IMR-90 (cell line): ENCODE measurements at regions not wholly inside any gene's neighbourhood (a gene's known extent, or its start where the extent isn't known, plus 50 kb on each side); places are given as distances from the start of the nearest gene placed in this dataset.

Experiments
- ATAC-seq: fragments of 200-7000 bp; cut with Tn5 transposase; 2 replicates; pipeline ENCODE4 v1.9.1; 2020; ENCODE audit warnings: low read depth, mild to moderate bottlenecking, moderate library complexity
- BruUV-seq: library from RNA; stranded (reverse); fragments of 400-500 nt; replicated peaks from 2 replicates; lab custom pipeline; 2021; lab: Mats Ljungman, UMichigan
- CTCF ChIA-PET: fragments of 300-600 bp; formaldehyde crosslinking; extraction: SDS; loops from one replicate; lab custom pipeline; 2021; ENCODE audit warnings: antibody characterized with exemption; lab: Yijun Ruan, JAX
- POLR2A ChIA-PET: fragments of 300-600 bp; sonication (Branson Sonifier 250); formaldehyde crosslinking; loops from one replicate; lab custom pipeline; 2022; ENCODE audit warnings: antibody characterized with exemption; ENCODE audit not compliant: unreplicated experiment; lab: Charles Lee
- DNase-seq: peaks from one replicate; pipeline ENCODE4 v3.0.0; 2013
- H2AFZ ChIP-seq: replicated peaks from 2 replicates; pipeline ENCODE3; 2013; ENCODE audit warnings: low read length, mild to moderate bottlenecking; ENCODE audit not compliant: poor library complexity
- H2AK5ac ChIP-seq: 2 replicates; pipeline ENCODE4 v1.6.1; 2013; ENCODE audit warnings: low read depth, low read length, inconsistent platforms
- H2AK9ac ChIP-seq: replicated peaks from 2 replicates; pipeline ENCODE3; 2013; ENCODE audit warnings: mild to moderate bottlenecking, low read depth, low read length, moderate library complexity; ENCODE audit not compliant: poor library complexity
- H2BK120ac ChIP-seq: 2 replicates; pipeline ENCODE4 v1.6.1; 2013; ENCODE audit warnings: low read depth, low read length, inconsistent platforms
- H2BK15ac ChIP-seq: 3 replicates; pipeline ENCODE4 v1.6.1; 2013; ENCODE audit warnings: low read depth, low read length, inconsistent platforms
- H2BK20ac ChIP-seq: 2 replicates; pipeline ENCODE4 v1.6.1; 2013; ENCODE audit warnings: low read depth, mild to moderate bottlenecking, inconsistent platforms, low read length, moderate library complexity
- H2BK5ac ChIP-seq: 2 replicates; pipeline ENCODE4 v1.6.1; 2013; ENCODE audit warnings: mild to moderate bottlenecking, low read depth, low read length, inconsistent platforms; ENCODE audit not compliant: poor library complexity, severe bottlenecking
- H3K14ac ChIP-seq: replicated peaks from 2 replicates; pipeline ENCODE4 v1.6.1; 2013; ENCODE audit warnings: low read depth, low read length, inconsistent platforms
- H3K18ac ChIP-seq: 2 replicates; pipeline ENCODE4 v1.6.1; 2013; ENCODE audit warnings: low read depth, low read length, control low read depth
- H3K23ac ChIP-seq: 2 replicates; pipeline ENCODE4 v1.6.1; 2013; ENCODE audit warnings: low read depth, low read length, inconsistent platforms
- H3K27ac ChIP-seq: 2 replicates; pipeline ENCODE4 v1.5.1; 2013; ENCODE audit warnings: mild to moderate bottlenecking, control low read depth, low read length; ENCODE audit not compliant: insufficient read depth
- H3K27me3 ChIP-seq: 2 replicates; pipeline ENCODE4 v1.6.1; 2013; ENCODE audit warnings: low read length; ENCODE audit not compliant: control insufficient read depth, insufficient read depth
- H3K36me3 ChIP-seq: 2 replicates; pipeline ENCODE4 v1.6.1; 2013; ENCODE audit warnings: low read length, mixed read lengths; ENCODE audit not compliant: control insufficient read depth, insufficient read depth
- H3K4ac ChIP-seq: 2 replicates; pipeline ENCODE4 v1.6.1; 2013; ENCODE audit warnings: low read depth, low read length, inconsistent platforms
- H3K4me1 ChIP-seq: 2 replicates; pipeline ENCODE4 v1.6.1; 2013; ENCODE audit warnings: low read length, mixed read lengths; ENCODE audit not compliant: control insufficient read depth, insufficient read depth
- H3K4me2 ChIP-seq: 2 replicates; pipeline ENCODE4 v1.6.1; 2013; ENCODE audit warnings: low read depth, mild to moderate bottlenecking, control low read depth, low read length, moderate library complexity
- H3K4me3 ChIP-seq: 2 replicates; pipeline ENCODE4 v1.5.1; 2013; ENCODE audit warnings: low read depth, mild to moderate bottlenecking, control low read depth, low read length, moderate library complexity; ENCODE audit not compliant: insufficient read depth
- H3K56ac ChIP-seq: 2 replicates; pipeline ENCODE4 v1.6.1; 2013; ENCODE audit warnings: low read length, inconsistent platforms; ENCODE audit not compliant: insufficient read depth; ENCODE audit errors: extremely low read depth
- H3K79me1 ChIP-seq, 2 experiments: 2 replicates each; pipeline ENCODE4 v1.6.1; 2013; ENCODE audit warnings: low read length in 2 of 2, inconsistent platforms in 1 of 2, low read depth in 1 of 2
- H3K9ac ChIP-seq: 2 replicates; pipeline ENCODE4 v1.6.1; 2013; ENCODE audit warnings: low read depth, low read length, control low read depth
- H3K9me1 ChIP-seq: 2 replicates; pipeline ENCODE4 v1.6.1; 2013; ENCODE audit warnings: low read length, inconsistent platforms; ENCODE audit not compliant: insufficient read depth
- H3K9me3 ChIP-seq: 2 replicates; pipeline ENCODE4 v1.6.1; 2013; ENCODE audit warnings: low read length; ENCODE audit not compliant: control insufficient read depth, insufficient read depth
- H4K20me1 ChIP-seq: 2 replicates; pipeline ENCODE4 v1.6.1; 2013; ENCODE audit warnings: low read length, inconsistent platforms; ENCODE audit not compliant: insufficient read depth
- H4K5ac ChIP-seq: 2 replicates; pipeline ENCODE4 v1.6.1; 2013; ENCODE audit warnings: mild to moderate bottlenecking, low read depth, low read length, control low read depth
- H4K8ac ChIP-seq, 2 experiments: 2 replicates each; pipeline ENCODE4 v1.6.1; 2013; ENCODE audit warnings: low read depth in 2 of 2, low read length in 2 of 2, control low read depth in 1 of 2, inconsistent platforms in 1 of 2
- H4K91ac ChIP-seq: 2 replicates; pipeline ENCODE4 v1.6.1; 2013; ENCODE audit warnings: low read depth, low read length, inconsistent platforms; ENCODE audit not compliant: insufficient read depth
- BHLHE40 ChIP-seq: fragments of 150-350 bp; IDR thresholded peaks from 2 replicates; pipeline ENCODE4 v1.6.1; 2016; ENCODE audit warnings: mild to moderate bottlenecking, low read depth, low read length
- CEBPB ChIP-seq: IDR thresholded peaks from 2 replicates; pipeline ENCODE4 v1.6.1; 2012; ENCODE audit warnings: low read depth, low read length, improper control_type of control experiment
- CHD1 ChIP-seq: IDR thresholded peaks from 2 replicates; pipeline ENCODE4 v1.6.1; 2012; ENCODE audit warnings: low read depth, low read length, improper control_type of control experiment
- CTCF ChIP-seq: conservative IDR thresholded peaks from 2 replicates; pipeline ENCODE4 v1.5.1; 2012; ENCODE audit warnings: mild to moderate bottlenecking, low read depth, low read length, improper control_type of control experiment
- ELK1 ChIP-seq: fragments of 150-350 bp; IDR thresholded peaks from 2 replicates; pipeline ENCODE4 v1.6.1; 2016; ENCODE audit warnings: low read depth, mild to moderate bottlenecking, low read length, moderate library complexity, borderline replicate concordance
- FOS ChIP-seq: fragments of 150-350 bp; IDR thresholded peaks from 2 replicates; pipeline ENCODE4 v1.6.1; 2016; ENCODE audit warnings: low read depth, low read length
- MAFK ChIP-seq: IDR thresholded peaks from 2 replicates; pipeline ENCODE4 v1.6.1; 2012; ENCODE audit warnings: low read depth, low read length, improper control_type of control experiment
- MAZ ChIP-seq: IDR thresholded peaks from 2 replicates; pipeline ENCODE4 v1.6.1; 2012; ENCODE audit warnings: low read depth, mild to moderate bottlenecking, low read length, improper control_type of control experiment, moderate library complexity, borderline replicate concordance
- MXI1 ChIP-seq: IDR thresholded peaks from 2 replicates; pipeline ENCODE4 v1.6.1; 2012; ENCODE audit warnings: low read depth, mild to moderate bottlenecking, low read length, moderate library complexity, borderline replicate concordance
- NFE2L2 ChIP-seq: fragments of 150-350 bp; IDR thresholded peaks from 2 replicates; pipeline ENCODE4 v1.6.1; 2016; ENCODE audit warnings: low read depth, mild to moderate bottlenecking, low read length
- POLR2A ChIP-seq: IDR thresholded peaks from 2 replicates; pipeline ENCODE4 v1.6.1; 2012; ENCODE audit warnings: mild to moderate bottlenecking, low read depth, low read length
- RAD21 ChIP-seq: IDR thresholded peaks from 2 replicates; pipeline ENCODE4 v1.6.1; 2012; ENCODE audit warnings: low read length, improper control_type of control experiment
- RCOR1 ChIP-seq: IDR thresholded peaks from 2 replicates; pipeline ENCODE4 v1.6.1; 2012; ENCODE audit warnings: mild to moderate bottlenecking, low read length, improper control_type of control experiment; ENCODE audit not compliant: insufficient replicate concordance
- RFX5 ChIP-seq: IDR thresholded peaks from 2 replicates; pipeline ENCODE4 v1.8.0; 2012; ENCODE audit warnings: low read depth, mild to moderate bottlenecking, low read length, moderate library complexity
- SMC3 ChIP-seq: fragments of 150-350 bp; IDR thresholded peaks from 2 replicates; pipeline ENCODE4 v1.6.1; 2016; ENCODE audit warnings: low read depth, mild to moderate bottlenecking, antibody characterized with exemption, low read length, moderate library complexity
- USF2 ChIP-seq: fragments of 150-350 bp; IDR thresholded peaks from 2 replicates; pipeline ENCODE4 v1.6.1; 2017; ENCODE audit warnings: mild to moderate bottlenecking, antibody characterized with exemption, low read length, low read depth
- WGBS, 2 experiments: methylation state at CpG; one replicate each; pipeline versions ENCODE4 v1.1.5 to v1.1.7; 2013; ENCODE audit warnings: missing lambda C conversion rate in 2 of 2; ENCODE audit not compliant: insufficient read length in 1 of 2; ENCODE audit errors: extremely low coverage in 2 of 2; 5-methylcytosine and 5-hydroxymethylcytosine counted together
- dilution Hi-C: fragments of 300-500 bp; cut with HindIII; formaldehyde crosslinking; loops from one replicate; pipeline ENCODE4 v1.14.3; 2018; ENCODE audit warnings: low sequenced_read_pairs; ENCODE audit not compliant: unreplicated experiment
- in situ Hi-C: fragments of 300-500 bp; cut with MboI; formaldehyde crosslinking; loops from 3 replicates; pipeline ENCODE4 v1.14.3; 2019; ENCODE audit warnings: low sequenced_read_pairs, inconsistent platforms, mixed read lengths
- intact Hi-C: fragments of 100-400 bp; cut with micrococcal nuclease; formaldehyde crosslinking; loops from 2 replicates; pipeline ENCODE4 v1.10.0; 2022

GRCh38 chr12:59887178-59887577 is 291.3 kb downstream of the SLC16A7 start:
- ChIA-PET POLR2A (interaction anchor here (0.7 kb wide), 1 partner anchor 17 kb away, joined by 3 read pairs; no protein-coding TSS in a partner anchor), CTCF (interaction anchor here (0.6 kb wide), 1 partner anchor 58 kb away, joined by 3 read pairs; no protein-coding TSS in a partner anchor)
- no peak overlapping the region for H3K23ac ChIP-seq
- H3K4me2 ChIP-seq: no peak overlapping the region
- no peak overlapping the region for H2AK5ac ChIP-seq
- H2BK20ac ChIP-seq: no peak overlapping the region
- H2AK9ac ChIP-seq: no peak overlapping the region
- no peaks in the 10 kb centered on the region for H4K20me1 ChIP-seq
- no peak overlapping the region for H2BK15ac ChIP-seq
- no peaks in the 10 kb centered on the region for H3K9me3 ChIP-seq
- H3K9me1 ChIP-seq: no peaks in the 10 kb centered on the region
- no TSS peak for BruUV-seq
- intact Hi-C loops: no loop called here
- no peak overlapping the region for H3K27ac ChIP-seq
- H2AFZ ChIP-seq: no peak overlapping the region
- no peak overlapping the region for H2BK5ac ChIP-seq
- no peaks in the 10 kb centered on the region for H3K4me1 ChIP-seq
- H3K9ac ChIP-seq: no peak overlapping the region
- no peak overlapping the region for H4K91ac ChIP-seq
- no peaks in the 10 kb centered on the region for H3K79me1 ChIP-seq
- WGBS, 2 experiments: no CpG with 5 or more reads among the region's 3 CpGs
- no peak overlapping the region for H4K8ac ChIP-seq
- no peak overlapping the region for H2BK120ac ChIP-seq
- H3K4ac ChIP-seq: no peak overlapping the region
- no peak overlapping the region for H4K5ac ChIP-seq
- in situ Hi-C loops: no loop called here
- no peak overlapping the region for H3K18ac ChIP-seq
- no peaks in the 10 kb centered on the region for H3K27me3 ChIP-seq
- no peaks in the 10 kb centered on the region for H3K36me3 ChIP-seq
- H3K14ac ChIP-seq: no peak overlapping the region
- H3K4me3 ChIP-seq: no peak overlapping the region
- no peak for ATAC-seq
- DNase-seq: no peak
- no peak overlapping the region for H3K56ac ChIP-seq
- TF ChIP-seq POLR2A: no peak
- no peak for TF ChIP-seq MAZ
- no peak for TF ChIP-seq CEBPB
- TF ChIP-seq NFE2L2: no peak
- TF ChIP-seq USF2: no peak
- TF ChIP-seq MXI1: no peak
- TF ChIP-seq RCOR1: no peak
- no peak for TF ChIP-seq FOS
- TF ChIP-seq BHLHE40: no peak
- TF ChIP-seq RAD21: no peak
- TF ChIP-seq ELK1: no peak
- TF ChIP-seq MAFK: no peak
- TF ChIP-seq RFX5: no peak
- TF ChIP-seq CTCF: no peak
- no peak for TF ChIP-seq SMC3
- TF ChIP-seq CHD1: no peak
- dilution Hi-C loops: no loop called here
